GM12872 (cell line): ENCODE measurements at regions not wholly inside any gene's neighbourhood (a gene's known extent, or its start where the extent isn't known, plus 50 kb on each side); places are given as distances from the start of the nearest gene placed in this dataset.

Experiments used
- CTCF ChIP-seq: IDR thresholded peaks from 3 replicates; pipeline ENCODE4 v1.5.1; 2011; ENCODE audit warnings: low read depth, mild to moderate bottlenecking, low read length, moderate library complexity; ENCODE audit not compliant: insufficient read depth

GRCh38 chr14:100660498-100660881, 66.2 kb upstream of the DLK1 start:
- no peak for TF ChIP-seq CTCF

- TF ChIP-seq CTCF, result no peak
Measured at GRCh38 chr14:100660882-100661635, 65.6 kb upstream of the DLK1 start.

- TF ChIP-seq CTCF, result peak; percentile 83
Measured at GRCh38 chr14:100662879-100663760, 63.6 kb upstream of the DLK1 start.

GRCh38 chr14:100663761-100664052, 63.0 kb upstream of the DLK1 start:
- TF ChIP-seq CTCF, result no peak

GRCh38 chr14:100664231-100664630, 62.5 kb upstream of the DLK1 start:
- TF ChIP-seq CTCF, result no peak

- no peak for TF ChIP-seq CTCF
Measured at GRCh38 chr14:100664841-100665510, 61.7 kb upstream of the DLK1 start.

GRCh38 chr14:100665511-100666032, 61.1 kb upstream of the DLK1 start:
- TF ChIP-seq CTCF, result no peak
